Breast epithelium (tissue), 4 donors: ENCODE measurements at regions not wholly inside any gene's neighbourhood (a gene's known extent, or its start where the extent isn't known, plus 50 kb on each side); places are given as distances from the start of the nearest gene placed in this dataset.

Source experiments
- DNase-seq, 2 donors: peaks; one replicate each; pipeline ENCODE4 v3.0.0-alpha.2; 2019; ENCODE audit warnings: low spot score in 2 of 2
- H3K27ac ChIP-seq, 2 donors: fragments of 200-600 bp; sonication (generic) in 1 of 2; one replicate each; pipeline ENCODE4 v1.5.1; 2016 to 2019; ENCODE audit warnings: mild to moderate bottlenecking in 1 of 2
- H3K27me3 ChIP-seq, 2 donors: fragments of 200-600 bp; sonication (generic) in 1 of 2; one replicate each; pipeline versions ENCODE4 v1.5.1 to v1.6.0; 2017 to 2019; ENCODE audit warnings: control low read depth in 1 of 2, mild to moderate bottlenecking in 1 of 2
- H3K36me3 ChIP-seq: fragments of 200-600 bp; one replicate; pipeline ENCODE4 v1.5.1; 2019
- H3K4me1 ChIP-seq, 2 donors: fragments of 200-600 bp; sonication (generic); one replicate each; pipeline ENCODE4 v1.5.1; 2016 to 2019; ENCODE audit warnings: control low read depth in 1 of 2
- H3K4me3 ChIP-seq, 3 donors: fragments of 200-600 bp; sonication (generic); 1 replicate in 2 of 3; 2 replicates in 1 of 3; pipeline ENCODE4 v1.5.1; 2016 to 2019; ENCODE audit warnings: mild to moderate bottlenecking in 3 of 3, moderate library complexity in 2 of 3
- H3K9me3 ChIP-seq, 2 donors: fragments of 200-600 bp; sonication (generic) in 1 of 2; one replicate each; pipeline ENCODE4 v1.5.1; 2016 to 2019; ENCODE audit warnings: control low read depth in 1 of 2
- POLR2A ChIP-seq: fragments of 450-650 bp; IDR thresholded peaks from one replicate; pipeline ENCODE4 v1.6.1; 2016; ENCODE audit warnings: antibody characterized with exemption, mild to moderate bottlenecking, moderate library complexity
- POLR2AphosphoS5 ChIP-seq, 3 donors: sonication (generic); formaldehyde crosslinking; IDR thresholded peaks; one replicate each; pipeline ENCODE4 v1.6.1; 2017; ENCODE audit warnings: antibody characterized with exemption in 3 of 3
- intact Hi-C: fragments of 100-400 bp; cut with DNase I; formaldehyde crosslinking; loops from one replicate; pipeline ENCODE4 v1.15.1; 2023; ENCODE audit warnings: low total_unique reads
- TF ChIP-seq, protein P1 (sequence below), 3 donors: fragments of 450-650 bp; IDR thresholded peaks; one replicate each; pipeline ENCODE4 v1.5.1; 2016 to 2017; ENCODE audit warnings: antibody characterized with exemption in 3 of 3, mild to moderate bottlenecking in 3 of 3, moderate library complexity in 3 of 3

GRCh38 chrX:4935401-4935800 is 1222.0 kb upstream of the PRKX start:
- H3K4me3 ChIP-seq, result no peak overlapping the region
- no peaks in the 10 kb centered on the region for H3K27me3 ChIP-seq
- TF ChIP-seq POLR2AphosphoS5 (IDR thresholded peaks at IDR 0.05) (no peak), POLR2A (no peak)
- TF ChIP-seq, protein P1, sequence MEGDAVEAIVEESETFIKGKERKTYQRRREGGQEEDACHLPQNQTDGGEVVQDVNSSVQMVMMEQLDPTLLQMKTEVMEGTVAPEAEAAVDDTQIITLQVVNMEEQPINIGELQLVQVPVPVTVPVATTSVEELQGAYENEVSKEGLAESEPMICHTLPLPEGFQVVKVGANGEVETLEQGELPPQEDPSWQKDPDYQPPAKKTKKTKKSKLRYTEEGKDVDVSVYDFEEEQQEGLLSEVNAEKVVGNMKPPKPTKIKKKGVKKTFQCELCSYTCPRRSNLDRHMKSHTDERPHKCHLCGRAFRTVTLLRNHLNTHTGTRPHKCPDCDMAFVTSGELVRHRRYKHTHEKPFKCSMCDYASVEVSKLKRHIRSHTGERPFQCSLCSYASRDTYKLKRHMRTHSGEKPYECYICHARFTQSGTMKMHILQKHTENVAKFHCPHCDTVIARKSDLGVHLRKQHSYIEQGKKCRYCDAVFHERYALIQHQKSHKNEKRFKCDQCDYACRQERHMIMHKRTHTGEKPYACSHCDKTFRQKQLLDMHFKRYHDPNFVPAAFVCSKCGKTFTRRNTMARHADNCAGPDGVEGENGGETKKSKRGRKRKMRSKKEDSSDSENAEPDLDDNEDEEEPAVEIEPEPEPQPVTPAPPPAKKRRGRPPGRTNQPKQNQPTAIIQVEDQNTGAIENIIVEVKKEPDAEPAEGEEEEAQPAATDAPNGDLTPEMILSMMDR (IDR thresholded peaks at IDR 0.05), result no peak
- H3K36me3 ChIP-seq, result no peaks in the 10 kb centered on the region
- no peak for DNase-seq
- no peak overlapping the region for H3K27ac ChIP-seq
- no peaks in the 10 kb centered on the region for H3K9me3 ChIP-seq
- H3K4me1 ChIP-seq, result no peaks in the 10 kb centered on the region
- intact Hi-C loops, result no loop called here

GRCh38 chrX:4932790-4933189 is 1219.3 kb upstream of the PRKX start:
- intact Hi-C loops, result no loop called here
- no peak for TF ChIP-seq POLR2A
- TF ChIP-seq, protein P1 (IDR thresholded peaks at IDR 0.05), result no peak
- no peak for TF ChIP-seq POLR2AphosphoS5 (IDR thresholded peaks at IDR 0.05)
- DNase-seq, result no peak
- H3K27ac ChIP-seq, result no peak overlapping the region
- no peaks in the 10 kb centered on the region for H3K9me3 ChIP-seq
- no peaks in the 10 kb centered on the region for H3K27me3 ChIP-seq
- H3K36me3 ChIP-seq, result no peaks in the 10 kb centered on the region
- no peaks in the 10 kb centered on the region for H3K4me1 ChIP-seq
- H3K4me3 ChIP-seq, result no peak overlapping the region

DNA sequence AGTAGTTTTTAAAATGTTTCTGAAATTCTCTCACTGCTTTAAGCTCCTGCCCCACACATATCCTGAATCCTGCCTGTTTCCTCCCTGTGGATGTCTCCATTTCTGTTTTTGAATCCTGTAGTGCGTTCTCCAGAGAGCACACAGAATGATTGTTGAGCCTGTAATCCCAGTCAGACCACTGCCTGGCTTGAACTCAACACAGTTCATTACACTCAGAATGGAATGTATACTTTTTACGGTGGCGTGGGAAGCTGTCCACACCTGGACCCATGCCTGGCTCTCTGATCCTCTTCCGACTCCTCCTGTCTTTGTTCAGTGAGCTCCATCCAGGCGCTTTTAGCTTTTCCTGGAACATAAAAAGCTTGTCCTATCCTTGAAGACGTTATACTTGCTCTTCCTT is 1217.0 kb upstream of the PRKX start:
- H3K27ac ChIP-seq, result no peak overlapping the region
- no peaks in the 10 kb centered on the region for H3K36me3 ChIP-seq
- intact Hi-C loops, result no loop called here
- no peaks in the 10 kb centered on the region for H3K27me3 ChIP-seq
- H3K4me3 ChIP-seq, result no peak overlapping the region
- TF ChIP-seq, protein P1 (IDR thresholded peaks at IDR 0.05), result no peak
- no peak for TF ChIP-seq POLR2A
- TF ChIP-seq POLR2AphosphoS5 (IDR thresholded peaks at IDR 0.05), result no peak
- H3K4me1 ChIP-seq, result no peaks in the 10 kb centered on the region
- DNase-seq, result no peak
- no peaks in the 10 kb centered on the region for H3K9me3 ChIP-seq

GRCh38 chrX:4925911-4926310 is 1212.5 kb upstream of the PRKX start:
- Histone ChIP-seq H3K9me3 (no peaks in the 10 kb centered on the region), H3K36me3 (no peaks in the 10 kb centered on the region), H3K27me3 (no peaks in the 10 kb centered on the region), H3K27ac (no peak overlapping the region), H3K4me1 (no peaks in the 10 kb centered on the region), H3K4me3 (no peak overlapping the region)
- TF ChIP-seq POLR2A (no peak), POLR2AphosphoS5 (IDR thresholded peaks at IDR 0.05) (no peak)
- TF ChIP-seq, protein P1 (IDR thresholded peaks at IDR 0.05), result no peak
- intact Hi-C loops, result no loop called here
- DNase-seq, result no peak

- Histone ChIP-seq H3K9me3 (no peaks in the 10 kb centered on the region), H3K27me3 (no peaks in the 10 kb centered on the region), H3K4me3 (no peak overlapping the region), H3K27ac (no peak overlapping the region), H3K4me1 (no peaks in the 10 kb centered on the region), H3K36me3 (no peaks in the 10 kb centered on the region)
- DNase-seq, result no peak
- TF ChIP-seq, protein P1 (IDR thresholded peaks at IDR 0.05), result no peak
- no peak for TF ChIP-seq POLR2AphosphoS5 (IDR thresholded peaks at IDR 0.05)
- TF ChIP-seq POLR2A, result no peak
- intact Hi-C loops, result no loop called here
These were observed 1195.9 kb upstream of the PRKX start for GRCh38 chrX:4909348-4909747.
